Putamen (tissue), 1 donor: ENCODE measurements at regions not wholly inside any gene's neighbourhood (a gene's known extent, or its start where the extent isn't known, plus 50 kb on each side); places are given as distances from the start of the nearest gene placed in this dataset.
A peak's percentile ranks its signal among the peaks of the same experiment; 100 is the strongest.
"Not testable (repeated sequence)": the region's sequence is repeated elsewhere in the genome, so short reads cannot be mapped to it uniquely, and the experiment has no call there.

Experiments
- DNase-seq: peaks from one replicate; pipeline ENCODE4 v3.0.0-alpha.2; 2016; ENCODE audit warnings: low spot score

GRCh38 chr9:36461323-36461722 lies 61.3 kb upstream of the RNF38 start:
- no peak for DNase-seq

- not testable (repeated sequence) for DNase-seq
These were observed 58.4 kb upstream of the RNF38 start for GRCh38 chr9:36458430-36458915.

- DNase-seq: no peak
These were observed 57.9 kb upstream of the RNF38 start for GRCh38 chr9:36457836-36458429.

- DNase-seq: no peak
These were observed 56.5 kb upstream of the RNF38 start for GRCh38 chr9:36456480-36457065.

GRCh38 chr9:36451949-36452348 lies 51.9 kb upstream of the RNF38 start:
- no peak for DNase-seq

- DNase-seq: peak; percentile 53
These were observed 50.2 kb upstream of the RNF38 start for GRCh38 chr9:36450110-36450732.
